ENCODE measurements at regions not wholly inside any gene's neighbourhood (a gene's known extent, or its start where the extent isn't known, plus 50 kb on each side); places are given as distances from the start of the nearest gene placed in this dataset.

DNA sequence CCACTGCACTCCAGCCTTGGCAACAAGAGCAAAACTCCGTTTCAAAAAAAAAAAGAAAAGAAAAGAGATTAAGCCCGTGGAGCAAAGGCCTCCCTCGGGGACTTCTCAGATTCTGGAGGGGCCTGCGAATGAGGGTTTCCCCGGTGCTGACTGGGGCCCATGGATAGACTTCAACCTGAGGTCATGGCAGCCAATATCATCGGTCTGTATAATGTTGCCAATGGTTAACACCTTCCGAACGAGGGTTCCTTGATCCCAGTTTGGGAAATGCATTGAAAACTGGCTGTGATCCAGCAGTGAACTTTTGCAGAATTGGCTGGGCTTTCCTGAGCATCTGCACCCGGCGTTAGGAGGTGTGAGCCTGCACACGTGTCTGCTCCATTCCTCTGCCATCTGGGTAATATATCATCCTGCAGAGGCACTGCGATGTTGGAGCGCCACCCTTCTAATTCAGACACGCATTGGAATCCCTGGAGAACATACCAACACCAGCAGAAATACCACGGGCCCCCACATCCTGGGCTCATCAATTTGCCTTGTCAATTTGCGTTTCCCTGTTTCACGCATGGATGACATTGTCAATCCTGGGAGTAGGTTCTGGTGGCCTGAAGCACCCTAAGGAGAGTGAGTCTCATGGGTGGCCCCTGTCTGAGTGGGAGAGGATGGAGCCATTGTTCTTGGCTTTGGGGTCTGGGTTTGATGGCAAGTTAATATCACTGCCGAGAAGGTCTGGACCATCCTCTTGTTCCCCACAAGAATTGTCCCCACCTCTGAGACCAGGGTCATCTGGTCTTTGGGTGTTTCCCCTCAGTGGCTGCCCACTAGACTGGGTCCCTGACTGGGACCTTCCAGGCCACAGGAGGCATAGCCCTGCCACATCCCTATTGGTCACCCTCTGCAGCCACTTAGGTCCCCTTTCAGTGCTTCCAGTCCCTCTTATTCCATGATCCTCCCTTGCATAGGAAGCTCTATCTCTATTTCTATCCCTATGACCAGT is 441.0 kb downstream of the PTPRU start:
- WGBS, 5 donors = 69 to 82% (median 71%) methylated on average over 16 to 18 of the region's 18 CpGs
- no peaks in the 10 kb centered on the region for H3K4me1 ChIP-seq
- H3K9me3 ChIP-seq = no peaks in the 10 kb centered on the region
- TF ChIP-seq POLR2AphosphoS5 (IDR thresholded peaks at IDR 0.05) = no peak
- no peak overlapping the region for H3K4me3 ChIP-seq
- peaks cover 0 to 8% (median 0%) of the 10 kb centered on the region in 7 donors for H3K27me3 ChIP-seq (replicated peaks in 1 of 7)
- no peak overlapping the region for H3K27ac ChIP-seq
- intact Hi-C loops (cut with DNase I; ENCODE audit: low total_unique reads) = no loop called here
- no peaks in the 10 kb centered on the region for H3K36me3 ChIP-seq
- DNase-seq = no peak

DNA sequence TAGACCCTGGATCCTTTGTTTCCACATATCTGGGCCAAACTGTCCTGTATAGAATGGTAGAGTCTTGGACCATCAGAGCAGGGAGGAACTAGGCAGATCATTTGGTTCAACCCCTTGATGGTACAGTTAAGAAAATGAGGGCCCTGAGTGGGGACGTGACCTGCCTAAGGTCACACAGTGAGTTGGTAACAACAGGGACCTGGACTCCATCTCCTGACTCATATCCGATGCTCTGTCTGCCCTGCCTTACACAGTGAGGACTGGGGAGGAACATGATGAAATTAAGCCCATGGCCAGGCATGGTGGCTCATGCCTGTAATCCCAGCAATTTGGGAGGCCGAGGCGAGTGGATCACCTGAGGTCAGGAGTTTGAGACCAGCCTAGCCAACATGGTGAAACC is 440.2 kb downstream of the PTPRU start:
- 49 to 91% (median 80%) methylated on average over 3 to 4 of the region's 4 CpGs for WGBS, 5 donors
- H3K4me3 ChIP-seq = no peak overlapping the region
- H3K4me1 ChIP-seq = peaks cover 0 to 5% (median 0%) of the 10 kb centered on the region in 6 donors
- H3K36me3 ChIP-seq = no peaks in the 10 kb centered on the region
- intact Hi-C loops (cut with DNase I; ENCODE audit: low total_unique reads) = no loop called here
- no peak for DNase-seq
- TF ChIP-seq POLR2AphosphoS5 (IDR thresholded peaks at IDR 0.05) = no peak
- TF ChIP-seq, protein P1, sequence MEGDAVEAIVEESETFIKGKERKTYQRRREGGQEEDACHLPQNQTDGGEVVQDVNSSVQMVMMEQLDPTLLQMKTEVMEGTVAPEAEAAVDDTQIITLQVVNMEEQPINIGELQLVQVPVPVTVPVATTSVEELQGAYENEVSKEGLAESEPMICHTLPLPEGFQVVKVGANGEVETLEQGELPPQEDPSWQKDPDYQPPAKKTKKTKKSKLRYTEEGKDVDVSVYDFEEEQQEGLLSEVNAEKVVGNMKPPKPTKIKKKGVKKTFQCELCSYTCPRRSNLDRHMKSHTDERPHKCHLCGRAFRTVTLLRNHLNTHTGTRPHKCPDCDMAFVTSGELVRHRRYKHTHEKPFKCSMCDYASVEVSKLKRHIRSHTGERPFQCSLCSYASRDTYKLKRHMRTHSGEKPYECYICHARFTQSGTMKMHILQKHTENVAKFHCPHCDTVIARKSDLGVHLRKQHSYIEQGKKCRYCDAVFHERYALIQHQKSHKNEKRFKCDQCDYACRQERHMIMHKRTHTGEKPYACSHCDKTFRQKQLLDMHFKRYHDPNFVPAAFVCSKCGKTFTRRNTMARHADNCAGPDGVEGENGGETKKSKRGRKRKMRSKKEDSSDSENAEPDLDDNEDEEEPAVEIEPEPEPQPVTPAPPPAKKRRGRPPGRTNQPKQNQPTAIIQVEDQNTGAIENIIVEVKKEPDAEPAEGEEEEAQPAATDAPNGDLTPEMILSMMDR (IDR thresholded peaks at IDR 0.05 in 8 of 11, conservative IDR thresholded peaks at IDR 0.05 in 3 of 11) = no peak
- H3K27me3 ChIP-seq (replicated peaks in 1 of 7) = peaks cover 0 to 4% (median 0%) of the 10 kb centered on the region in 7 donors
- no peaks in the 10 kb centered on the region for H3K9me3 ChIP-seq
- H3K27ac ChIP-seq = peak overlapping the region in 2 of 8 donors; percentile 77 to 79

DNA sequence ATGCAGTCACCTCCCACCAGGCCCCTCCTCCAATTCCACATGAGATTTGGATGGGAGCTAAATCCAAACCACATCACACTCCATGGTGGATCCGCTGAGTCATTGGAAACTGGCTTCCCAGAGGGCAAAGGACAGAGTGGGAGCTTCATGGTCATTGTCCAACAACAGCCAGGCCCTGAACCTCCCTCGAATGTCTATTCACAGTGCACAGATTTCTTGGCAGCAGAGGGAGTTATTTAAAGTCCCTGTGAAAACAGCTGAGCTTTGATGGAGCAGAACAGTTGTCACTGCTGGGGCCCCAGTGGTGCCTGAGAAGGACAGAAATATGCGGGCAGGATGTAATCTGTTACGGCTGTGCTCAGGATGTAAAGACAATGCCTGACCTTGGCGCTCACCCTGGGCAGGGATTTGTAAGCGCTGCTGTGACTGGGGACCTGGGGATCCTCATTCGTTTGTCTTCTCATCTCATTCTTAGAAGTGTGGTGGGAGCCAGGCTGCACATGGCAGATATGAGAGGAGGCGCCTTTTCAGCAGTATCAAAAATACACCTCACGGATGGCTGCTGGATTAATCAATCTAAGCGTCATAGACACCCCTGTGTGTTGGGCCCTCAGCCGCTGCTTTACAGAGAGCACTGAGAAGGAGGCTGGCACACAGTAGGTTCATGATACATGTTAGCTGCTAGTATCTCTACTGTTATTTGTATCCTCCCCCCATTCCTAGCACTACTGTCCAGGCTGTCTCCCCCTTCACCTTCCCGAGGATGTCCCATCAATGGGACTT is 439.4 kb downstream of the PTPRU start:
- TF ChIP-seq POLR2A (IDR thresholded peaks at IDR 0.05) (no peak), POLR2AphosphoS5 (IDR thresholded peaks at IDR 0.05) (peak in 2 of 3 donors; percentile 54 to 58)
- Histone ChIP-seq H3K27me3 (replicated peaks in 1 of 7) (peaks cover 0 to 10% (median 0%) of the 10 kb centered on the region in 7 donors), H3K36me3 (no peaks in the 10 kb centered on the region), H3K4me1 (peaks cover 0 to 11% (median 0%) of the 10 kb centered on the region in 6 donors), H3K9me3 (no peaks in the 10 kb centered on the region), H3K4me3 (no peak overlapping the region), H3K27ac (peak overlapping the region in 7 of 8 donors; percentile 55 to 79 (median 62))
- 47 to 59% (median 52%) methylated on average over 8 to 12 of the region's 12 CpGs for WGBS, 5 donors
- intact Hi-C loops (cut with DNase I; ENCODE audit: low total_unique reads) = no loop called here
- no peak for DNase-seq

DNA sequence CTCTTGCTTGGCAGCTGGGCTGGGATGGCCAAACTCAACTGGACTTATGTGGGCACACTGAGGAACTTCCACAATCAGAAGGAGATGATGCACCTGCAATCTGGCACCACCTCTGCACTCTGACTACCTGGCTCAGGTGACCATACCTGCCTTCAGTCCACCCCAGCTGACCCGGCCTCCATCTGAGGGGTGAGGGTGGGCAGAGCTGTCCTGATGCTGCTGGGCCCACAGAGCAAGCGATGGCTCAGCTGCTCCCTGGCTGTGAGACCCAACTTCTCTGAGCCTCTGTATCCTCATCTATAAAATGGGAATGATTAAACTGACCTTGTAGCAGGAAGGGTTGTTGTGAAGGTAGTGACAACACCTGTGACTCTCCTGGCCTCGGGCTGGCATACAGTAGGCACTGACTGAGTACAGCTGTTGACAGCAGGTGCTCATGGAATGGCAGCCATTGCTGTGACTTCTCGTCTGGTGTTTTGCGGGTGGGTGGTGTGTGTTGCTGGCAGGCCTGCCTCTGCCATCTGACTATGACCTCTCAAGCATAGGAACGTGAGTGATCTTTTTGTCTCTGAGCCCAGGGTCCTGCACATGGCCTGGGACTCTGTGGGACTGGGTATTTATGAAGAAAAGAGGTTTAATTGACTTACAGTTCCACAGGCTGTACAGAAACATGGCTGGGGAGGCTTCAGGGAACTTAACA is 438.5 kb downstream of the PTPRU start:
- Histone ChIP-seq H3K36me3 (no peaks in the 10 kb centered on the region), H3K4me1 (peaks cover 0 to 11% (median 0%) of the 10 kb centered on the region in 6 donors), H3K27me3 (replicated peaks in 1 of 7) (peaks cover 0 to 16% (median 0%) of the 10 kb centered on the region in 7 donors), H3K27ac (peak overlapping the region in 7 of 8 donors; percentile 55 to 79 (median 62)), H3K4me3 (no peak overlapping the region), H3K9me3 (no peaks in the 10 kb centered on the region)
- intact Hi-C loops (cut with DNase I; ENCODE audit: low total_unique reads) = no loop called here
- 88 to 96% (median 89%) methylated on average over 4 to 6 of the region's 6 CpGs for WGBS, 5 donors
- DNase-seq = no peak
- no peak for TF ChIP-seq POLR2A (IDR thresholded peaks at IDR 0.05)
- TF ChIP-seq POLR2AphosphoS5 (IDR thresholded peaks at IDR 0.05) = no peak
- TF ChIP-seq, protein P1 (IDR thresholded peaks at IDR 0.05 in 8 of 11, conservative IDR thresholded peaks at IDR 0.05 in 3 of 11) = no peak

All from spleen (tissue), 11 donors.